Esophagus squamous epithelium (tissue), 5 donors: ENCODE measurements at regions not wholly inside any gene's neighbourhood (a gene's known extent, or its start where the extent isn't known, plus 50 kb on each side); places are given as distances from the start of the nearest gene placed in this dataset.

ENCODE experiments used
- DNase-seq: peaks from one replicate; lab custom pipeline; 2025; lab: John Stamatoyannopoulos, UW
- H3K27ac ChIP-seq, 4 donors: fragments of 200-600 bp; sonication (generic); one replicate each; pipeline ENCODE4 v1.5.1; 2016 to 2019; ENCODE audit warnings: mild to moderate bottlenecking in 1 of 4
- H3K27me3 ChIP-seq, 4 donors: fragments of 200-600 bp; sonication (generic); 1 replicate in 3 of 4; 2 replicates in 1 of 4; pipeline versions ENCODE4 v1.5.1 to v1.6.0; 2017 to 2021; ENCODE audit warnings: antibody characterized with exemption in 1 of 4
- H3K36me3 ChIP-seq, 3 donors: fragments of 200-600 bp; sonication (generic); one replicate each; pipeline ENCODE4 v1.5.1; 2016 to 2019
- H3K4me1 ChIP-seq, 3 donors: fragments of 200-600 bp; sonication (generic); one replicate each; pipeline ENCODE4 v1.5.1; 2017 to 2019
- H3K4me3 ChIP-seq, 4 donors: fragments of 200-600 bp; sonication (generic); 1 replicate in 3 of 4; 2 replicates in 1 of 4; pipeline ENCODE4 v1.5.1; 2016 to 2019; ENCODE audit warnings: mild to moderate bottlenecking in 2 of 4, moderate library complexity in 1 of 4
- H3K9me3 ChIP-seq, 3 donors: fragments of 200-600 bp; sonication (generic); one replicate each; pipeline ENCODE4 v1.5.1; 2016 to 2019
- POLR2A ChIP-seq, 4 donors: fragments of 450-650 bp; IDR thresholded peaks; one replicate each; pipeline ENCODE4 v1.6.1; 2017; ENCODE audit warnings: antibody characterized with exemption in 4 of 4, mild to moderate bottlenecking in 4 of 4, moderate library complexity in 3 of 4
- WGBS, 2 donors: methylation state at CpG; one replicate each; pipeline ENCODE4 v1.1.5; 2018; 5-methylcytosine and 5-hydroxymethylcytosine counted together
- intact Hi-C: fragments of 100-400 bp; cut with DNase I; formaldehyde crosslinking; loops from one replicate; pipeline ENCODE4 v1.15.0; 2022
- TF ChIP-seq, protein P1 (sequence below), 6 experiments: fragments of 450-650 bp in 4 of 6; fragments of 200-600 bp in 2 of 6; sonication (generic) in 2 of 6; IDR thresholded peaks; one replicate each; pipeline ENCODE4 v1.5.1; 2016 to 2019; ENCODE audit warnings: antibody characterized with exemption in 6 of 6, mild to moderate bottlenecking in 4 of 6, moderate library complexity in 4 of 6
- donor health status: DM: yes; HTN: yes; CAD: no.

DNA sequence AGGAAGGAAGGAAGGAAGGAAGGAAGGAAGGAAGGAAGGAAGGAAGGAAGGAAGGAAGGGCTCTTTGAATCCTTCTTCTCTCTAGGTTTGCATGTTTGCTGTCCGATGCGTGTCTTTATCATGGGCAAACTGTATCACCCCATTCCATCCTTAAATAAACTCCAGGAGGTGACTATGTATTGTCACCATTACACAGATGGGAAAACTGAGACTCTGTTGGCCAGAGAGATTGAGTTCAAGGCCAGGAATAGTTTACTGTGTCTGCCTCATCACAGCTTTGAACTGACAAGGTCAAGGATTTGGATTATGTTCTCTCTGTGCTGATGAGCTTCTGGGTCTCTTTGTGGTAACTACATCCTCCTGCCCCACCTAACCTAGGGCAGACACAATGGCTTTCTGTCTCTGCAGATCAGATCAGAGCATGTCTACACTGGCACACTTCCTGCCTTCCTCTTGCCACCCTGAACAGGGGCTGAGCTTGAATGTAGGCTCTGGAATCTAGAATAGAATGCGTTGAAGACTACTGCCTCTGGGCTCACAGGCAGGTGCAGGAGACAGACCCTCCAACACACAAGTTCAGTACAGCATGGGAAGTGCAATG, 78.9 kb upstream of the MAP1LC3B2 start:
- H3K36me3 ChIP-seq: no peaks in the 10 kb centered on the region
- H3K27ac ChIP-seq: no peak overlapping the region
- 58 to 82% methylated on average over 2 of the region's 3 CpGs for WGBS, 2 donors
- no peak for TF ChIP-seq POLR2A (IDR thresholded peaks at IDR 0.05)
- TF ChIP-seq, protein P1, sequence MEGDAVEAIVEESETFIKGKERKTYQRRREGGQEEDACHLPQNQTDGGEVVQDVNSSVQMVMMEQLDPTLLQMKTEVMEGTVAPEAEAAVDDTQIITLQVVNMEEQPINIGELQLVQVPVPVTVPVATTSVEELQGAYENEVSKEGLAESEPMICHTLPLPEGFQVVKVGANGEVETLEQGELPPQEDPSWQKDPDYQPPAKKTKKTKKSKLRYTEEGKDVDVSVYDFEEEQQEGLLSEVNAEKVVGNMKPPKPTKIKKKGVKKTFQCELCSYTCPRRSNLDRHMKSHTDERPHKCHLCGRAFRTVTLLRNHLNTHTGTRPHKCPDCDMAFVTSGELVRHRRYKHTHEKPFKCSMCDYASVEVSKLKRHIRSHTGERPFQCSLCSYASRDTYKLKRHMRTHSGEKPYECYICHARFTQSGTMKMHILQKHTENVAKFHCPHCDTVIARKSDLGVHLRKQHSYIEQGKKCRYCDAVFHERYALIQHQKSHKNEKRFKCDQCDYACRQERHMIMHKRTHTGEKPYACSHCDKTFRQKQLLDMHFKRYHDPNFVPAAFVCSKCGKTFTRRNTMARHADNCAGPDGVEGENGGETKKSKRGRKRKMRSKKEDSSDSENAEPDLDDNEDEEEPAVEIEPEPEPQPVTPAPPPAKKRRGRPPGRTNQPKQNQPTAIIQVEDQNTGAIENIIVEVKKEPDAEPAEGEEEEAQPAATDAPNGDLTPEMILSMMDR (IDR thresholded peaks at IDR 0.05): no peak
- DNase-seq: no peak
- intact Hi-C loops: no loop called here
- no peaks in the 10 kb centered on the region for H3K27me3 ChIP-seq
- H3K9me3 ChIP-seq: peaks cover 0 to 11% (median 0%) of the 10 kb centered on the region in 3 donors
- H3K4me3 ChIP-seq: no peak overlapping the region
- no peaks in the 10 kb centered on the region for H3K4me1 ChIP-seq

GRCh38 chr12:116481726-116482125, 77.5 kb upstream of the MAP1LC3B2 start:
- Histone ChIP-seq H3K9me3 (peaks cover 0 to 7% (median 0%) of the 10 kb centered on the region in 3 donors), H3K4me3 (no peak overlapping the region), H3K27ac (no peak overlapping the region), H3K36me3 (no peaks in the 10 kb centered on the region), H3K4me1 (no peaks in the 10 kb centered on the region), H3K27me3 (no peaks in the 10 kb centered on the region)
- 75 to 87% methylated on average over 6 of the region's 9 CpGs for WGBS, 2 donors
- no peak for TF ChIP-seq POLR2A (IDR thresholded peaks at IDR 0.05)
- TF ChIP-seq, protein P1 (IDR thresholded peaks at IDR 0.05): no peak
- no peak for DNase-seq
- intact Hi-C loops: no loop called here

DNA sequence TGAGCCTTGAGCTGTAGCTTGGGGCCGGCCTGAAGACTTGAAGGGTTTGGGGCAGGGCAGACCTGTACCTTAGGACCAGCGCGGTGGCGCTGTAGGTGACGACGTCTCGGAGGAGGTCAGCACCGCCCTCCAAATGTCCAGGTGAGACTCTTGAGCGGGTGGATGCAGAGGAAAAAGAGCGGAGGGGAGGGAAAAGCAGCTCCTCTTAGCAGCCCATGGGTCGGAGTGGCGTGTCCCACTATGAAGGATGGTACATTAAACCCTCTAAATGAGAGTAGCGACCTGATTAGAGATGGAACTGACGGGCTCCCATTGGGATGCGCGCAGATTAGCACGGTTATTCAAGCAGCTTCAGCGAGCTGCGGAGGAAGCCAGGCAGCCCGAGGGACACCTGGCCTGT, 77.0 kb upstream of the MAP1LC3B2 start:
- DNase-seq: no peak
- intact Hi-C loops: no loop called here
- no peaks in the 10 kb centered on the region for H3K27me3 ChIP-seq
- no peak overlapping the region for H3K27ac ChIP-seq
- no peaks in the 10 kb centered on the region for H3K36me3 ChIP-seq
- no peaks in the 10 kb centered on the region for H3K4me1 ChIP-seq
- 86 to 87% methylated on average over 18 to 20 of the region's 20 CpGs for WGBS, 2 donors
- no peak overlapping the region for H3K4me3 ChIP-seq
- peaks cover 0 to 3% (median 0%) of the 10 kb centered on the region in 3 donors for H3K9me3 ChIP-seq
- TF ChIP-seq, protein P1 (IDR thresholded peaks at IDR 0.05): no peak
- no peak for TF ChIP-seq POLR2A (IDR thresholded peaks at IDR 0.05)

DNA sequence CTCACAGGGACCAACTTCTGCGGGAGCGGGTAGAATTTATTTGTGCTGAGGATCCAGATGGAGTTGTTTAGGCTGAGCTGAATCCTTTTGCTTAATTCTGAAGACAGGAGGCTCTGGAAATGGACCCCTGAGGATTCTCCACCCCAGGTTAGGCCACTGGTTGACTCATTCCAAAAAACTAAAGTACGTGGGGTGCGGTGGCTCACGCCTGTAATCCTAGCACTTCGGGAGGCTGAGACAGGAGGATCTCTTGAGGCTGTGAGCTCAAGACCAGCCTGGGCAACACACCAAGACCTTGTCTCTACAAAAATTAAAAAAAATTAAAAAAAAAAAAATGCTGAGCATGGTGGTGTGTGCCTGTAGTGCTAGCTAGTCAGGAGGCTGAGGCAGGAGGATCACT, 76.3 kb upstream of the MAP1LC3B2 start:
- intact Hi-C loops: no loop called here
- Histone ChIP-seq H3K27ac (no peak overlapping the region), H3K27me3 (no peaks in the 10 kb centered on the region), H3K9me3 (peaks cover 0 to 4% (median 0%) of the 10 kb centered on the region in 3 donors), H3K4me1 (no peaks in the 10 kb centered on the region), H3K36me3 (no peaks in the 10 kb centered on the region), H3K4me3 (no peak overlapping the region)
- no peak for DNase-seq
- WGBS, 2 donors: 88 to 96% methylated on average over 3 to 5 of the region's 6 CpGs
- TF ChIP-seq, protein P1 (IDR thresholded peaks at IDR 0.05): no peak
- TF ChIP-seq POLR2A (IDR thresholded peaks at IDR 0.05): no peak

- Histone ChIP-seq H3K4me3 (no peak overlapping the region), H3K27ac (no peak overlapping the region), H3K9me3 (peaks cover 0 to 12% (median 0%) of the 10 kb centered on the region in 3 donors), H3K36me3 (no peaks in the 10 kb centered on the region), H3K4me1 (peaks cover 0 to 5% (median 0%) of the 10 kb centered on the region in 3 donors), H3K27me3 (no peaks in the 10 kb centered on the region)
- no peak for TF ChIP-seq POLR2A (IDR thresholded peaks at IDR 0.05)
- TF ChIP-seq, protein P1 (IDR thresholded peaks at IDR 0.05): no peak
- DNase-seq: no peak
- 63 to 66% methylated on average over 13 to 17 of the region's 19 CpGs for WGBS, 2 donors
- intact Hi-C loops: no loop called here
Measured at GRCh38 chr12:116483959-116484750, 75.0 kb upstream of the MAP1LC3B2 start.
